Liver (tissue), 8 donors: ENCODE measurements at regions not wholly inside any gene's neighbourhood (a gene's known extent, or its start where the extent isn't known, plus 50 kb on each side); places are given as distances from the start of the nearest gene placed in this dataset.

Source experiments
- DNase-seq: peaks from one replicate; pipeline ENCODE4 v3.0.0-alpha.2; 2017; ENCODE audit warnings: low spot score
- H3K27ac ChIP-seq, 2 donors: one replicate each; pipeline ENCODE4 v1.7.0; 2013; ENCODE audit warnings: inconsistent platforms in 2 of 2, low read length in 2 of 2, control low read depth in 1 of 2, low read depth in 1 of 2, mild to moderate bottlenecking in 1 of 2
- H3K27me3 ChIP-seq, 4 donors: one replicate each; pipeline versions ENCODE4 v1.6.1 to v1.7.0; 2013; ENCODE audit warnings: low read length in 3 of 4, inconsistent platforms in 1 of 4, mild to moderate bottlenecking in 1 of 4, moderate library complexity in 1 of 4; ENCODE audit not compliant: control insufficient read depth in 4 of 4, insufficient read depth in 4 of 4
- H3K36me3 ChIP-seq, 4 donors: one replicate each; pipeline versions ENCODE4 v1.6.1 to v1.7.0; 2013; ENCODE audit warnings: low read length in 3 of 4, mild to moderate bottlenecking in 3 of 4, low read depth in 1 of 4, moderate library complexity in 1 of 4; ENCODE audit not compliant: control insufficient read depth in 4 of 4, insufficient read depth in 3 of 4
- H3K4me1 ChIP-seq, 4 donors: one replicate each; pipeline versions ENCODE4 v1.6.1 to v1.7.0; 2013; ENCODE audit warnings: low read length in 3 of 4, mild to moderate bottlenecking in 3 of 4, moderate library complexity in 1 of 4; ENCODE audit not compliant: control insufficient read depth in 4 of 4, insufficient read depth in 4 of 4
- H3K4me3 ChIP-seq, 3 donors: one replicate each; pipeline versions ENCODE4 v1.6.1 to v1.7.0; 2013; ENCODE audit warnings: low read length in 3 of 3, control low read depth in 1 of 3, low read depth in 1 of 3, mild to moderate bottlenecking in 1 of 3
- H3K9ac ChIP-seq, 2 donors: one replicate each; pipeline ENCODE4 v1.7.0; 2013; ENCODE audit warnings: low read length in 2 of 2, mild to moderate bottlenecking in 2 of 2, moderate library complexity in 2 of 2, control low read depth in 1 of 2, low read depth in 1 of 2
- H3K9me3 ChIP-seq, 4 donors: one replicate each; pipeline versions ENCODE4 v1.6.1 to v1.7.0; 2013; ENCODE audit warnings: low read length in 3 of 4; ENCODE audit not compliant: control insufficient read depth in 4 of 4
- EGR1 ChIP-seq, 2 donors: IDR thresholded peaks; 2 replicates each; pipeline ENCODE4 v1.6.1; 2016 to 2018; ENCODE audit warnings: antibody characterized with exemption in 2 of 2, low read depth in 2 of 2
- FOXA1 ChIP-seq: IDR thresholded peaks from 2 replicates; pipeline ENCODE4 v1.6.1; 2016; ENCODE audit warnings: antibody characterized with exemption
- FOXA2 ChIP-seq: IDR thresholded peaks from 2 replicates; pipeline ENCODE4 v1.6.1; 2016; ENCODE audit warnings: antibody characterized with exemption
- GABPA ChIP-seq, 2 donors: IDR thresholded peaks in 1 of 2; conservative IDR thresholded peaks in 1 of 2; 2 replicates each; pipeline ENCODE4 v1.6.1; 2016; ENCODE audit warnings: antibody characterized with exemption in 2 of 2, mild to moderate bottlenecking in 1 of 2, moderate library complexity in 1 of 2
- HNF4A ChIP-seq, 2 donors: conservative IDR thresholded peaks; 2 replicates each; pipeline ENCODE4 v1.6.1; 2016; ENCODE audit warnings: antibody characterized with exemption in 2 of 2, mild to moderate bottlenecking in 2 of 2
- HNF4G ChIP-seq: IDR thresholded peaks from 2 replicates; pipeline ENCODE4 v1.6.1; 2016; ENCODE audit warnings: antibody characterized with exemption
- JUND ChIP-seq, 2 donors: IDR thresholded peaks; 2 replicates each; pipeline ENCODE4 v1.6.1; 2016; ENCODE audit warnings: antibody characterized with exemption in 2 of 2
- NR2F2 ChIP-seq: IDR thresholded peaks from 2 replicates; pipeline ENCODE4 v1.6.1; 2016; ENCODE audit warnings: antibody characterized with exemption
- RAD21 ChIP-seq, 2 donors: IDR thresholded peaks; 2 replicates each; pipeline ENCODE4 v1.6.1; 2016; ENCODE audit warnings: antibody characterized with exemption in 2 of 2, mild to moderate bottlenecking in 2 of 2
- RXRA ChIP-seq, 2 donors: IDR thresholded peaks; 2 replicates each; pipeline ENCODE4 v1.6.1; 2017 to 2018; ENCODE audit warnings: antibody characterized with exemption in 2 of 2, mild to moderate bottlenecking in 1 of 2
- SP1 ChIP-seq: IDR thresholded peaks from 2 replicates; pipeline ENCODE4 v1.6.1; 2018; ENCODE audit warnings: antibody characterized with exemption, mild to moderate bottlenecking
- TAF1 ChIP-seq: conservative IDR thresholded peaks from 2 replicates; pipeline ENCODE4 v1.6.1; 2016; ENCODE audit warnings: antibody characterized with exemption, mild to moderate bottlenecking
- YY1 ChIP-seq: IDR thresholded peaks from 2 replicates; pipeline ENCODE4 v1.6.1; 2016; ENCODE audit warnings: antibody characterized with exemption, mild to moderate bottlenecking
- WGBS: extraction: QIAGEN DNeasy Blood & Tissue Kit; methylation state at CpG from one replicate; pipeline ENCODE4 v1.1.7; 2013; 5-methylcytosine and 5-hydroxymethylcytosine counted together
- TF ChIP-seq, protein P1 (sequence below): IDR thresholded peaks from 2 replicates; pipeline ENCODE4 v1.6.1; 2016; ENCODE audit warnings: antibody characterized with exemption, mild to moderate bottlenecking
- TF ChIP-seq, protein P2 (sequence below): IDR thresholded peaks from 2 replicates; pipeline ENCODE4 v1.6.1; 2016; ENCODE audit warnings: antibody characterized with exemption
- TF ChIP-seq, protein P3 (sequence below): IDR thresholded peaks from 2 replicates; pipeline ENCODE4 v1.6.1; 2016; ENCODE audit warnings: antibody characterized with exemption
- TF ChIP-seq, protein P4 (sequence below): fragments of 150-350 bp; IDR thresholded peaks from 2 replicates; pipeline ENCODE4 v1.5.1; 2017; ENCODE audit warnings: improper control_type of control experiment, low read depth, low read length; ENCODE audit not compliant: missing input control
- TF ChIP-seq, protein P5 (sequence below): IDR thresholded peaks from 2 replicates; pipeline ENCODE4 v1.6.1; 2016; ENCODE audit warnings: antibody characterized with exemption
- donor health status: healthy.
- donor health status: healthy.
- donor health status: healthy.
- donor health status: healthy.
- donor health status: healthy.

DNA sequence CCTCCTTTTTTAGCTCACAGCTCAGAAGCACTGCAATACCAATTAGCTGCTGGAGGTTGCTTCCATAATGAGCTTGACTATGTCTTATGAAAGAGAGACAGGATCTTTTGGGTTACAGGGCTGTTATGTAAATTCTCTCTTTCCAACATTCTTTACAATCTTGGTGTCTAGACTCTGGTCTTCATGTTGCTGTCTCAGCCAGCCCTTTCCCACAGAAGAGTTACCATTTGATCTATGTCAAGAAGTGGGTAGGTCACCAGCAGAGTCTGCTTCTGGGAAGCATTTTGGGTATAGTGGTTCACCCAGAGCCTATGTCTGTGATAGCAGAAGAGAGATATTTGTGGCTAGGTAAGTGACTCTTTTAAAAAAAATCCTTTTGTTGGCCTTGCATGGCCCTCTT, 234.5 kb downstream of the SATB1 start:
- Histone ChIP-seq H3K27ac (no peak overlapping the region), H3K4me3 (no peak overlapping the region), H3K9me3 (peaks cover 0 to 2% (median 0%) of the 10 kb centered on the region in 4 donors), H3K36me3 (no peaks in the 10 kb centered on the region), H3K4me1 (no peaks in the 10 kb centered on the region), H3K27me3 (no peaks in the 10 kb centered on the region), H3K9ac (no peak overlapping the region)
- TF ChIP-seq, protein P1, sequence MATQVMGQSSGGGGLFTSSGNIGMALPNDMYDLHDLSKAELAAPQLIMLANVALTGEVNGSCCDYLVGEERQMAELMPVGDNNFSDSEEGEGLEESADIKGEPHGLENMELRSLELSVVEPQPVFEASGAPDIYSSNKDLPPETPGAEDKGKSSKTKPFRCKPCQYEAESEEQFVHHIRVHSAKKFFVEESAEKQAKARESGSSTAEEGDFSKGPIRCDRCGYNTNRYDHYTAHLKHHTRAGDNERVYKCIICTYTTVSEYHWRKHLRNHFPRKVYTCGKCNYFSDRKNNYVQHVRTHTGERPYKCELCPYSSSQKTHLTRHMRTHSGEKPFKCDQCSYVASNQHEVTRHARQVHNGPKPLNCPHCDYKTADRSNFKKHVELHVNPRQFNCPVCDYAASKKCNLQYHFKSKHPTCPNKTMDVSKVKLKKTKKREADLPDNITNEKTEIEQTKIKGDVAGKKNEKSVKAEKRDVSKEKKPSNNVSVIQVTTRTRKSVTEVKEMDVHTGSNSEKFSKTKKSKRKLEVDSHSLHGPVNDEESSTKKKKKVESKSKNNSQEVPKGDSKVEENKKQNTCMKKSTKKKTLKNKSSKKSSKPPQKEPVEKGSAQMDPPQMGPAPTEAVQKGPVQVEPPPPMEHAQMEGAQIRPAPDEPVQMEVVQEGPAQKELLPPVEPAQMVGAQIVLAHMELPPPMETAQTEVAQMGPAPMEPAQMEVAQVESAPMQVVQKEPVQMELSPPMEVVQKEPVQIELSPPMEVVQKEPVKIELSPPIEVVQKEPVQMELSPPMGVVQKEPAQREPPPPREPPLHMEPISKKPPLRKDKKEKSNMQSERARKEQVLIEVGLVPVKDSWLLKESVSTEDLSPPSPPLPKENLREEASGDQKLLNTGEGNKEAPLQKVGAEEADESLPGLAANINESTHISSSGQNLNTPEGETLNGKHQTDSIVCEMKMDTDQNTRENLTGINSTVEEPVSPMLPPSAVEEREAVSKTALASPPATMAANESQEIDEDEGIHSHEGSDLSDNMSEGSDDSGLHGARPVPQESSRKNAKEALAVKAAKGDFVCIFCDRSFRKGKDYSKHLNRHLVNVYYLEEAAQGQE: no peak
- TF ChIP-seq, protein P2, sequence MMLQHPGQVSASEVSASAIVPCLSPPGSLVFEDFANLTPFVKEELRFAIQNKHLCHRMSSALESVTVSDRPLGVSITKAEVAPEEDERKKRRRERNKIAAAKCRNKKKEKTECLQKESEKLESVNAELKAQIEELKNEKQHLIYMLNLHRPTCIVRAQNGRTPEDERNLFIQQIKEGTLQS: no peak
- TF ChIP-seq FOXA1 (no peak), EGR1 (IDR thresholded peaks at IDR 0.05; ENCODE audit: low read depth in 2 of 2) (no peak), GABPA (IDR thresholded peaks at IDR 0.05 in 1 of 2, conservative IDR thresholded peaks at IDR 0.05 in 1 of 2) (no peak), HNF4G (no peak), SP1 (no peak), YY1 (no peak), JUND (IDR thresholded peaks at IDR 0.05) (no peak), HNF4A (conservative IDR thresholded peaks at IDR 0.05) (no peak), FOXA2 (no peak)
- TF ChIP-seq, protein P3, sequence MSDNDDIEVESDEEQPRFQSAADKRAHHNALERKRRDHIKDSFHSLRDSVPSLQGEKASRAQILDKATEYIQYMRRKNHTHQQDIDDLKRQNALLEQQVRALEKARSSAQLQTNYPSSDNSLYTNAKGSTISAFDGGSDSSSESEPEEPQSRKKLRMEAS: no peak
- no peak for DNase-seq

DNA sequence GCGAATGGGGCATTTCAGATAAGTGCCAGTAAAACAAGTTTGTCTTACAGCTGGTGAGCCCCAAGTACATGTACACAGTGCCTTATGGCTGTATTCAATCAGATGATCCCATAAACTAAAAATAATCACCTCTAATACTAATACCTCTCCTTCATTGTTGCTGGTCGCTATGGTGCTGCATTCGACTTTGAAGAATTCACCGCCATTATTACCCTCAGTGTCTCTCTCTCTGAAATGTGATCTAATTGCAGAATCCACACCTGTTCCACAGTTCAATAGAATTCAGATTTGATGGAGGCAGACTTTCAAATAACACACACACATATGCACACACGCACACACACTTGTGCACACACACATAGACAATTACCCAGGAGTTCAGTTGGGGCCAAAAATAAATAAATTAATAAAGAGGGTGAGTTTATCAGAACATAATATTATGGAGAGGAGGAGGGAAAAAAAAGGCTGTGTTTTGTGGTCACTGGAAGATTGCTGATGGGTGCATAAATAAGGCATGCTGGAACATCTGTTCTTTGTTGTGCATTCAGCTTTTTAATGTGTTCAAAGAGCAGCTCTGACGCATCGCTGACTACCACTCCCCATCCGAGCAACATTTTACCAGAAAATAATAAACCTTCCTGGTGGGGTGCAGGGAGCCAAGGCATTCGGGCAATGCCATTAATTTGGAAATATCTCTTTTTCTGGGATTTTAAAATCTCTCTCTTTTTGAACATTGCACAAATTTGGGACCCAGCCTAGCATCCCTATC, 235.7 kb downstream of the SATB1 start:
- no peak overlapping the region for H3K4me3 ChIP-seq
- peaks cover 0 to 2% (median 0%) of the 10 kb centered on the region in 4 donors for H3K9me3 ChIP-seq
- TF ChIP-seq RAD21 (IDR thresholded peaks at IDR 0.05): no peak
- no peak for TF ChIP-seq NR2F2
- no peak for TF ChIP-seq GABPA (IDR thresholded peaks at IDR 0.05 in 1 of 2, conservative IDR thresholded peaks at IDR 0.05 in 1 of 2)
- no peak for TF ChIP-seq SP1
- TF ChIP-seq, protein P4, sequence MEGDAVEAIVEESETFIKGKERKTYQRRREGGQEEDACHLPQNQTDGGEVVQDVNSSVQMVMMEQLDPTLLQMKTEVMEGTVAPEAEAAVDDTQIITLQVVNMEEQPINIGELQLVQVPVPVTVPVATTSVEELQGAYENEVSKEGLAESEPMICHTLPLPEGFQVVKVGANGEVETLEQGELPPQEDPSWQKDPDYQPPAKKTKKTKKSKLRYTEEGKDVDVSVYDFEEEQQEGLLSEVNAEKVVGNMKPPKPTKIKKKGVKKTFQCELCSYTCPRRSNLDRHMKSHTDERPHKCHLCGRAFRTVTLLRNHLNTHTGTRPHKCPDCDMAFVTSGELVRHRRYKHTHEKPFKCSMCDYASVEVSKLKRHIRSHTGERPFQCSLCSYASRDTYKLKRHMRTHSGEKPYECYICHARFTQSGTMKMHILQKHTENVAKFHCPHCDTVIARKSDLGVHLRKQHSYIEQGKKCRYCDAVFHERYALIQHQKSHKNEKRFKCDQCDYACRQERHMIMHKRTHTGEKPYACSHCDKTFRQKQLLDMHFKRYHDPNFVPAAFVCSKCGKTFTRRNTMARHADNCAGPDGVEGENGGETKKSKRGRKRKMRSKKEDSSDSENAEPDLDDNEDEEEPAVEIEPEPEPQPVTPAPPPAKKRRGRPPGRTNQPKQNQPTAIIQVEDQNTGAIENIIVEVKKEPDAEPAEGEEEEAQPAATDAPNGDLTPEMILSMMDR: no peak
- TF ChIP-seq HNF4A (conservative IDR thresholded peaks at IDR 0.05): no peak
- TF ChIP-seq RXRA (IDR thresholded peaks at IDR 0.05): no peak
- TF ChIP-seq, protein P1: no peak
- TF ChIP-seq FOXA2: no peak
- TF ChIP-seq, protein P5, sequence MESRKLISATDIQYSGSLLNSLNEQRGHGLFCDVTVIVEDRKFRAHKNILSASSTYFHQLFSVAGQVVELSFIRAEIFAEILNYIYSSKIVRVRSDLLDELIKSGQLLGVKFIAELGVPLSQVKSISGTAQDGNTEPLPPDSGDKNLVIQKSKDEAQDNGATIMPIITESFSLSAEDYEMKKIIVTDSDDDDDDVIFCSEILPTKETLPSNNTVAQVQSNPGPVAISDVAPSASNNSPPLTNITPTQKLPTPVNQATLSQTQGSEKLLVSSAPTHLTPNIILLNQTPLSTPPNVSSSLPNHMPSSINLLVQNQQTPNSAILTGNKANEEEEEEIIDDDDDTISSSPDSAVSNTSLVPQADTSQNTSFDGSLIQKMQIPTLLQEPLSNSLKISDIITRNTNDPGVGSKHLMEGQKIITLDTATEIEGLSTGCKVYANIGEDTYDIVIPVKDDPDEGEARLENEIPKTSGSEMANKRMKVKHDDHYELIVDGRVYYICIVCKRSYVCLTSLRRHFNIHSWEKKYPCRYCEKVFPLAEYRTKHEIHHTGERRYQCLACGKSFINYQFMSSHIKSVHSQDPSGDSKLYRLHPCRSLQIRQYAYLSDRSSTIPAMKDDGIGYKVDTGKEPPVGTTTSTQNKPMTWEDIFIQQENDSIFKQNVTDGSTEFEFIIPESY: no peak
- TF ChIP-seq, protein P3: no peak
- no peak for TF ChIP-seq TAF1
- TF ChIP-seq YY1: no peak
- no peak for TF ChIP-seq FOXA1
- no peak for TF ChIP-seq HNF4G
- no peak for TF ChIP-seq JUND (IDR thresholded peaks at IDR 0.05)
- H3K27ac ChIP-seq: no peak overlapping the region
- 72% methylated on average over 9 of the region's 9 CpGs for WGBS
- H3K27me3 ChIP-seq: no peaks in the 10 kb centered on the region
- H3K9ac ChIP-seq: no peak overlapping the region
- DNase-seq: no peak
- no peaks in the 10 kb centered on the region for H3K4me1 ChIP-seq
- no peaks in the 10 kb centered on the region for H3K36me3 ChIP-seq
